VCaP (cell line): ENCODE measurements at regions not wholly inside any gene's neighbourhood (a gene's known extent, or its start where the extent isn't known, plus 50 kb on each side); places are given as distances from the start of the nearest gene placed in this dataset.

ENCODE experiments used
- H3K27ac ChIP-seq: fragments of 450-650 bp; 2 replicates; pipeline ENCODE4 v1.5.1; 2017
- TF ChIP-seq, protein P1 (sequence below): fragments of 450-650 bp; conservative IDR thresholded peaks from 2 replicates; pipeline ENCODE4 v1.5.1; 2017; ENCODE audit warnings: mild to moderate bottlenecking, moderate library complexity

DNA sequence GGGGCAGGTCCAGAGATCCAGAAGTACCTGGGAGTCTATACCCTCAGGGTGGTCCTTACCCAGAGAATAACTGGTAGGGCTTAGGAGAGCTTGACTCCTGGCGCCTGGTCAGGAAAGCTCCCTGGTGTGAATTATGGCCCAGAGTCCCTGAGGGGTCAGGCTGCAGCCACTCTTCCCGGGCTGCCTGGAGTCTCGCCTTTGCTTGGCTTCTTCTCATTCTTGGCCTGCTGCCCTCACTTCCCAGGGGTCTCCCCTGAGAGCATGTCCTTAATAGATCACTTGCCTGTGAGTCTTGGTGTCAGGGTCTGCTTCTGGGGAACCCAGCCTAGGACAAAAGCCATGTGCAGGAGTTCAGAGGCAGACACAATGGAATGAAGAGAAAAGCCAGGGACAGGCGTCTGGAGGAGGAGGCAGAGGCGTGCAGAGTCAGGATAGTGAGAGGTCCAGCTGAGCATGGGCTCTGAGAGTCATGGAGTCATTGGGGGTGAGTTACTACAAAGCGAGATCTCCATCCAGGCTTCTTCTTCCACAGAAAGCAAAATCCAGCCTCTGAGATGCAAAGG is 212.3 kb downstream of the TFAP2C start:
- TF ChIP-seq, protein P1, sequence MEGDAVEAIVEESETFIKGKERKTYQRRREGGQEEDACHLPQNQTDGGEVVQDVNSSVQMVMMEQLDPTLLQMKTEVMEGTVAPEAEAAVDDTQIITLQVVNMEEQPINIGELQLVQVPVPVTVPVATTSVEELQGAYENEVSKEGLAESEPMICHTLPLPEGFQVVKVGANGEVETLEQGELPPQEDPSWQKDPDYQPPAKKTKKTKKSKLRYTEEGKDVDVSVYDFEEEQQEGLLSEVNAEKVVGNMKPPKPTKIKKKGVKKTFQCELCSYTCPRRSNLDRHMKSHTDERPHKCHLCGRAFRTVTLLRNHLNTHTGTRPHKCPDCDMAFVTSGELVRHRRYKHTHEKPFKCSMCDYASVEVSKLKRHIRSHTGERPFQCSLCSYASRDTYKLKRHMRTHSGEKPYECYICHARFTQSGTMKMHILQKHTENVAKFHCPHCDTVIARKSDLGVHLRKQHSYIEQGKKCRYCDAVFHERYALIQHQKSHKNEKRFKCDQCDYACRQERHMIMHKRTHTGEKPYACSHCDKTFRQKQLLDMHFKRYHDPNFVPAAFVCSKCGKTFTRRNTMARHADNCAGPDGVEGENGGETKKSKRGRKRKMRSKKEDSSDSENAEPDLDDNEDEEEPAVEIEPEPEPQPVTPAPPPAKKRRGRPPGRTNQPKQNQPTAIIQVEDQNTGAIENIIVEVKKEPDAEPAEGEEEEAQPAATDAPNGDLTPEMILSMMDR, result no peak
- no peak overlapping the region for H3K27ac ChIP-seq

DNA sequence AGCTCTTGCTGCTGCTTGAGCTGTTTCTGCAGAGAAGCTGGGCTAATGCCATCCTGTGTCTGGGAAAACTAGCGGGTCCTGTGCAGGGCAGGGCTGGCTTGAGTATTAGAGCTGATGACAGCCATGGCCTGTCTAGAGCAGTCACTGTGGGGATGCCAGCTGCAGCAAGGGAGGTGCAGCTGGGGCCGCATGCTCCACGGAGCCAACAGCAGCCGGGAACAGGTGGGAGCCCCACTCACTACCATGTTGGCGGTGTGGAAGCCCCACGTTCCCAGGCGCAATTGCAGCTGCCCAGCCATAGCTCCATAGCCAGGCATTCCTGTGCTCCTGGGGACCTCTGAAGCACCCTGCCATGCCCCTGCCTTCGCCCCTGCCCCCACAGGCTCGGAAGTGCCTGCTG is 212.9 kb downstream of the TFAP2C start:
- TF ChIP-seq, protein P1, result no peak

DNA sequence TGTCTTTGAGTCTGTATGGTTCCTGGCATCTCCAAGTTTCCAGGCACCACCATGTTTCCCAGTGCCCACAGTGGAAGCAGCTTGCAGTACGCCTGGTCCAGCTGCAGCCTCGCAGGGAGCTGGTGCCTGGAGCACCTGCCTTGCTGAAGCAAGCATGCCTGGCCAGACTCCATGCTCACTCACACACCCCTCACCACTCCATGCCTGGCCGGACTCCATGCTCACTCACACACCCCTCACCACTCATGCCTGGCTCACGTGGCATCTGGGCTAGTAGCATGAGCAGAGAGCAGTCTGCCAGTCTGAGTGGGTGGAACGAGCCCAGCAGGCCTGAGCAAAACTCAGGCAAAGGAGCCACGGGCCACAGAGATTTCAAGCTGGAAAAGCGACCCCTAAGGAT is 214.3 kb downstream of the TFAP2C start:
- H3K27ac ChIP-seq, result no peak overlapping the region
- TF ChIP-seq, protein P1, result no peak

More for the DNA sequence above, 212.9 kb downstream of the TFAP2C start:
- no peak overlapping the region for H3K27ac ChIP-seq

DNA sequence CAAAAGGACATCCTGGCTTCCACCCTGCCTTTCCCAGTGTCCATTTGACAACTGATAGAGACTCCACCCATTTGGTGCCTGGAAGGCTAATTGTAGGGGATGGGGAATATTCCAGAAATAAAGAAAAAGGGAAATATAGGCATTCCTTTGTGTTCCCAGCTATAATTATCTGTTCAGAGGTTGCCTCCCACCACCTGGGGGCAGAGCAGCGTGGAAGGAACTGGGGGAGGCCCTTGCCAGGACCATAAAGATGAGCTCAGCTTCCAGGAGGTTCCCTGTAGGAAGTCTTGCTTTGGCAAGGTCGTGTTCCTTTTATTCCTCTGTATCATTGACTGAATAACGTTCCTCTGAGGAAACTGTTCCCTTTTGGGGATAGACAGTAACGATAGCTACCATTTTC is 214.7 kb downstream of the TFAP2C start:
- TF ChIP-seq, protein P1, result peak; percentile 44
- H3K27ac ChIP-seq, result no peak overlapping the region

DNA sequence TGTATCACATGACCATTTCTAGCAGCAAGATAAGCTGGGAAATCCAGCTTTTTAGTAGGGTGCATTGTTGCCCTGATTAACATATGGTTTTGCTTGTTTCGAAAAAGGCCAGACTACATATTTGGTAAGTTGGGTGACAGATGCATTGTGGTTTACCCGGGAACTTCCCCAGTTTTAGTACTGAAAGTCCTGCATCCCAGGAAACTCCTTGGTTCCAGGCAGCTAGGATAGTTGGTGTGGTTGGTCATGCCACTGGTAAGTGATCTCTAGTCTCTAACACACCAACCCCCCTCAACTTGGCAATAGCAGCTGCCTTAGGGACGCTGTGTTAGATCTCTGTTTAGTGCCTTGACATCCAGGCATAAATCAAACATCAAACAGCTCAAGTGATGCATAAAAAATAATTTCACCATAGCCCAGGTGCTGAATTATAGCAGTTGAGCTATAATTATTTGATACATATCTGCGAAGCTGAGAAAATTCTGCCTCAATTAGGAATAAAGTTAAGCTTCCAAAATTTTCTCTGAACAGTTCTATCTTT is 216.5 kb downstream of the TFAP2C start:
- H3K27ac ChIP-seq, result no peak overlapping the region

DNA sequence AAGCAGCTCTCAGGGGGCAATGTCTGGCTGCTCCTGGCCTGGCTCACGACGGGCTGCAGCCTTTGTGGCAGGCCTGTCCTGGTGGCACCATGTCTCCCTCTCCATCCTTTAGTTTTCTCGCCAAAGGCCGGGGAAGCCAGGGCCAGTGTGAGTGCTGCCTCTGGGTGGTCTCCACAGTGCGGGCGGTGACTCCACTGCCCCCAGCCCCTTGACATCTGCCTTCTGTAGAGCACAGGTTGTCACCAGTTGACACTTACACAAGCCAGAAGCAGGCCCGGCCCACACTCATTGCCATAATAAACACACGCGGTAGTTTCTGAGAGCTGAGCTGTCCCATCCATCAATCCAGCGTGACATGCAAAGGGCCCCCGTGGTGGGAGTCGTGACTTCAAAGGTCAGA is 219.5 kb downstream of the TFAP2C start:
- TF ChIP-seq, protein P1, result no peak
- no peak overlapping the region for H3K27ac ChIP-seq

More for the DNA sequence above, 216.5 kb downstream of the TFAP2C start:
- TF ChIP-seq, protein P1, result no peak

DNA sequence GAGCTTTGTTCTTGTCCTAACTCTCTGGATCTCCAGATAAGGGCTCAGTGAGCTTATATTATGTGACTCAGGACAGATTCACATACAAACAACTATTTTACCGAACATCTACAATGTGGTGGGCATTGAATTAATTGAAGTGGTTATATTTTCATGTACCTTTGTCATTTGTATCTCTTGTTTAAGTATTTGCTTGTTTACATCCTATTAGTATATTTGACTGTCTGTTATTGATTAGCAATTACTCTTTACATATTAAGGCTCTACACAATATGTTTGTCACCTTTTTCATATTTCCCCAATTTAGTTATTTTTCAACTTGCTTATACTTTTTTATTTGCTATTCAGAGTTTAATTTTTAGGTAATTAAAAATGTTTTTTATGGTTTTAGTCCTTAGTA is 222.4 kb downstream of the TFAP2C start:
- TF ChIP-seq, protein P1, result no peak
- H3K27ac ChIP-seq, result no peak overlapping the region
